Muscle of back (tissue), 3 donors: ENCODE measurements at regions not wholly inside any gene's neighbourhood (a gene's known extent, or its start where the extent isn't known, plus 50 kb on each side); places are given as distances from the start of the nearest gene placed in this dataset.
A peak's percentile ranks its signal among the peaks of the same experiment; 100 is the strongest.
"Not testable (repeated sequence)": the region's sequence is repeated elsewhere in the genome, so short reads cannot be mapped to it uniquely, and the experiment has no call there.

Experiments
- DNase-seq, 3 donors: peaks; one replicate each; pipeline versions ENCODE4 v3.0.0 to v3.0.0-alpha.2; 2013

GRCh38 chr2:66177128-66177796 lies 257.7 kb upstream of the MEIS1 start:
- not testable (repeated sequence) for DNase-seq

GRCh38 chr2:66174491-66174890 lies 260.4 kb upstream of the MEIS1 start:
- no peak for DNase-seq

- no peak for DNase-seq
These were observed 261.3 kb upstream of the MEIS1 start for GRCh38 chr2:66173645-66174044.

GRCh38 chr2:66171530-66171929 lies 263.4 kb upstream of the MEIS1 start:
- peak; percentile 7 to 76 (median 61) for DNase-seq

- no peak for DNase-seq
These were observed 264.1 kb upstream of the MEIS1 start for GRCh38 chr2:66170744-66171330.

GRCh38 chr2:66169076-66169475 lies 265.8 kb upstream of the MEIS1 start:
- no peak for DNase-seq

- no peak for DNase-seq
These were observed 270.5 kb upstream of the MEIS1 start for GRCh38 chr2:66164470-66164869.

GRCh38 chr2:66156171-66156570 lies 278.8 kb upstream of the MEIS1 start:
- no peak for DNase-seq

- no peak for DNase-seq
These were observed 281.0 kb upstream of the MEIS1 start for GRCh38 chr2:66153941-66154340.

GRCh38 chr2:66145490-66145889 lies 289.4 kb upstream of the MEIS1 start:
- DNase-seq: no peak

GRCh38 chr2:66144324-66144723 lies 290.6 kb upstream of the MEIS1 start:
- not testable (repeated sequence) for DNase-seq

- DNase-seq: peak in 2 of 3 donors; percentile 10 to 63
These were observed 297.3 kb upstream of the MEIS1 start for GRCh38 chr2:66137606-66138130.

- peak in 2 of 3 donors; percentile 14 to 60 for DNase-seq
These were observed 300.7 kb upstream of the MEIS1 start for GRCh38 chr2:66134138-66134701.

- DNase-seq: no peak
These were observed 307.3 kb upstream of the MEIS1 start for GRCh38 chr2:66127656-66128055.

- peak; percentile 23 to 41 (median 29) for DNase-seq
These were observed 307.9 kb upstream of the MEIS1 start for GRCh38 chr2:66127061-66127460.

GRCh38 chr2:66125951-66126350 lies 309.0 kb upstream of the MEIS1 start:
- DNase-seq: no peak

GRCh38 chr2:66122516-66122915 lies 312.4 kb upstream of the MEIS1 start:
- DNase-seq: peak in 1 of 3 donors; percentile 37

GRCh38 chr2:66121946-66122345 lies 313.0 kb upstream of the MEIS1 start:
- no peak for DNase-seq

- no peak for DNase-seq
These were observed 320.8 kb upstream of the MEIS1 start for GRCh38 chr2:66113988-66114625.

- DNase-seq: no peak
These were observed 323.2 kb upstream of the MEIS1 start for GRCh38 chr2:66111706-66112105.

- no peak for DNase-seq
These were observed 324.3 kb upstream of the MEIS1 start for GRCh38 chr2:66110608-66111007.

GRCh38 chr2:66110086-66110485 lies 324.8 kb upstream of the MEIS1 start:
- DNase-seq: no peak

- no peak for DNase-seq
These were observed 325.5 kb upstream of the MEIS1 start for GRCh38 chr2:66109419-66109818.
